Activated naive CD4-positive, alpha-beta T cell treated with anti-CD3 and anti-CD28 coated beads, Interleukin-2, amount 50 U/mL, for 72 hours (primary cell): ENCODE measurements at regions not wholly inside any gene's neighbourhood (a gene's known extent, or its start where the extent isn't known, plus 50 kb on each side); places are given as distances from the start of the nearest gene placed in this dataset.
"Not testable (repeated sequence)": the region's sequence is repeated elsewhere in the genome, so short reads cannot be mapped to it uniquely, and the experiment has no call there.

Source experiments
- ATAC-seq, 2 donors: fragments of 150-1000 bp; cut with Tn5 transposase; 2 replicates each; pipeline ENCODE4 v1.10.0; 2021; ENCODE audit warnings: mild to moderate bottlenecking in 2 of 2, moderate library complexity in 2 of 2
- DNase-seq, 2 donors: peaks; one replicate each; pipeline ENCODE4 v3.0.0; 2021 to 2022; ENCODE audit warnings: low spot score in 2 of 2
- H3K27ac Mint-ChIP-seq, 2 donors: one replicate each; pipeline ENCODE4 v1.8.0; 2022; ENCODE audit warnings: mild to moderate bottlenecking in 2 of 2, mixed read lengths in 2 of 2
- H3K36me3 Mint-ChIP-seq, 2 donors: one replicate each; pipeline ENCODE4 v1.8.0; 2022; ENCODE audit warnings: mixed read lengths in 2 of 2
- H3K9me3 Mint-ChIP-seq, 2 donors: one replicate each; pipeline ENCODE4 v1.8.0; 2022; ENCODE audit warnings: mixed read lengths in 2 of 2

- H3K36me3 Mint-ChIP-seq: no peaks in the 10 kb centered on the region
- peaks cover 0 to 4% of the 10 kb centered on the region in 2 donors for H3K9me3 Mint-ChIP-seq
- no peak for DNase-seq
- no peak overlapping the region for H3K27ac Mint-ChIP-seq
- ATAC-seq: no peak
Observed at GRCh38 chr4:67286724-67287123, 258.6 kb downstream of the CENPC start.

- Mint-ChIP-seq H3K27ac (no peak overlapping the region), H3K9me3 (peaks cover 0 to 4% of the 10 kb centered on the region in 2 donors), H3K36me3 (no peaks in the 10 kb centered on the region)
- DNase-seq: no peak
- no peak for ATAC-seq
Observed at GRCh38 chr4:67282749-67283148, 262.6 kb downstream of the CENPC start.

- H3K9me3 Mint-ChIP-seq: peaks cover 5 to 11% of the 10 kb centered on the region in 2 donors
- DNase-seq (no peak), ATAC-seq (no peak)
- H3K27ac Mint-ChIP-seq: no peak overlapping the region
- no peaks in the 10 kb centered on the region for H3K36me3 Mint-ChIP-seq
Observed at GRCh38 chr4:67275179-67275750, 270.0 kb downstream of the CENPC start.

- DNase-seq, ATAC-seq, H3K27ac Mint-ChIP-seq, H3K36me3 Mint-ChIP-seq: not testable (repeated sequence)
- peaks cover 5 to 13% of the 10 kb centered on the region in 2 donors for H3K9me3 Mint-ChIP-seq
Observed at GRCh38 chr4:67274671-67275070, 270.6 kb downstream of the CENPC start.

- Mint-ChIP-seq H3K36me3 (no peaks in the 10 kb centered on the region), H3K9me3 (peaks cover 5 to 14% of the 10 kb centered on the region in 2 donors), H3K27ac (no peak overlapping the region)
- no peak for ATAC-seq
- no peak for DNase-seq
Observed at GRCh38 chr4:67273666-67274065, 271.6 kb downstream of the CENPC start.

- H3K9me3 Mint-ChIP-seq: peaks cover 0 to 4% of the 10 kb centered on the region in 2 donors
- H3K27ac Mint-ChIP-seq: no peak overlapping the region
- H3K36me3 Mint-ChIP-seq: no peaks in the 10 kb centered on the region
- no peak for DNase-seq
- no peak for ATAC-seq
Observed at GRCh38 chr4:67261971-67262370, 283.3 kb downstream of the CENPC start.

GRCh38 chr4:67256388-67257043 is 288.8 kb downstream of the CENPC start:
- Mint-ChIP-seq H3K36me3 (no peaks in the 10 kb centered on the region), H3K9me3 (peaks cover 8 to 20% of the 10 kb centered on the region in 2 donors), H3K27ac (no peak overlapping the region)
- ATAC-seq (no peak), DNase-seq (no peak)

GRCh38 chr4:67250131-67250896 is 295.0 kb downstream of the CENPC start:
- Mint-ChIP-seq H3K27ac (no peak overlapping the region), H3K9me3 (peaks cover 4 to 7% of the 10 kb centered on the region in 2 donors), H3K36me3 (no peaks in the 10 kb centered on the region)
- ATAC-seq (peak; percentile 76 to 79), DNase-seq (no peak)

GRCh38 chr4:67236788-67237187 is 308.5 kb downstream of the CENPC start:
- ATAC-seq: no peak
- no peaks in the 10 kb centered on the region for H3K9me3 Mint-ChIP-seq
- no peak for DNase-seq
- H3K36me3 Mint-ChIP-seq: no peaks in the 10 kb centered on the region
- no peak overlapping the region for H3K27ac Mint-ChIP-seq

GRCh38 chr4:67236318-67236717 is 309.0 kb downstream of the CENPC start:
- ATAC-seq: no peak

GRCh38 chr4:67234296-67234695 is 311.0 kb downstream of the CENPC start:
- ATAC-seq (no peak), DNase-seq (no peak)
- Mint-ChIP-seq H3K9me3 (no peaks in the 10 kb centered on the region), H3K36me3 (no peaks in the 10 kb centered on the region), H3K27ac (no peak overlapping the region)

More at GRCh38 chr4:67236318-67236717, 309.0 kb downstream of the CENPC start:
- Mint-ChIP-seq H3K9me3 (no peaks in the 10 kb centered on the region), H3K27ac (no peak overlapping the region), H3K36me3 (no peaks in the 10 kb centered on the region)
- no peak for DNase-seq

- Mint-ChIP-seq H3K9me3 (no peaks in the 10 kb centered on the region), H3K36me3 (no peaks in the 10 kb centered on the region), H3K27ac (no peak overlapping the region)
- no peak for ATAC-seq
- DNase-seq: no peak
Observed at GRCh38 chr4:67229148-67229547, 316.2 kb downstream of the CENPC start.

- H3K9me3 Mint-ChIP-seq: no peaks in the 10 kb centered on the region
- DNase-seq (no peak), ATAC-seq (no peak)
- no peak overlapping the region for H3K27ac Mint-ChIP-seq
- H3K36me3 Mint-ChIP-seq: no peaks in the 10 kb centered on the region
Observed at GRCh38 chr4:67220861-67221260, 324.4 kb downstream of the CENPC start.

- no peak for ATAC-seq
Observed at GRCh38 chr4:67218883-67219282, 326.4 kb downstream of the CENPC start.

GRCh38 chr4:67207941-67208441 is 337.3 kb downstream of the CENPC start:
- ATAC-seq: no peak
- no peak for DNase-seq
- H3K27ac Mint-ChIP-seq: no peak overlapping the region
- H3K36me3 Mint-ChIP-seq: no peaks in the 10 kb centered on the region
- no peaks in the 10 kb centered on the region for H3K9me3 Mint-ChIP-seq

More at GRCh38 chr4:67218883-67219282, 326.4 kb downstream of the CENPC start:
- H3K36me3 Mint-ChIP-seq: no peaks in the 10 kb centered on the region
- no peak overlapping the region for H3K27ac Mint-ChIP-seq
- no peak for DNase-seq
- H3K9me3 Mint-ChIP-seq: peaks cover 0 to 3% of the 10 kb centered on the region in 2 donors

GRCh38 chr4:67204441-67204840 is 340.9 kb downstream of the CENPC start:
- Mint-ChIP-seq H3K36me3 (no peaks in the 10 kb centered on the region), H3K9me3 (no peaks in the 10 kb centered on the region), H3K27ac (no peak overlapping the region)
- ATAC-seq: no peak
- no peak for DNase-seq

GRCh38 chr4:67201334-67201733 is 344.0 kb downstream of the CENPC start:
- H3K9me3 Mint-ChIP-seq: no peaks in the 10 kb centered on the region
- no peak overlapping the region for H3K27ac Mint-ChIP-seq
- no peaks in the 10 kb centered on the region for H3K36me3 Mint-ChIP-seq
- no peak for ATAC-seq
- no peak for DNase-seq
